ENCODE measurements at regions not wholly inside any gene's neighbourhood (a gene's known extent, or its start where the extent isn't known, plus 50 kb on each side); places are given as distances from the start of the nearest gene placed in this dataset.

- TF ChIP-seq POLR2AphosphoS5 (IDR thresholded peaks at IDR 0.05; ENCODE audit: low read depth, low read length) (no peak), CTCF (IDR thresholded peaks at IDR 0.05) (no peak), USF2 (IDR thresholded peaks at IDR 0.05; ENCODE audit: borderline replicate concordance, low read depth, low read length) (no peak), PBX3 (IDR thresholded peaks at IDR 0.05) (no peak), TAF1 (IDR thresholded peaks at IDR 0.05; ENCODE audit: borderline replicate concordance, low read depth, low read length) (no peak), JUND (IDR thresholded peaks at IDR 0.05) (no peak), SMC3 (IDR thresholded peaks at IDR 0.05; ENCODE audit: low read depth, low read length) (no peak), RFX5 (IDR thresholded peaks at IDR 0.05; ENCODE audit: low read length) (no peak), REST (IDR thresholded peaks at IDR 0.05; ENCODE audit: low read depth, low read length) (no peak), ZBTB33 (IDR thresholded peaks at IDR 0.05; ENCODE audit: borderline replicate concordance, low read depth) (no peak), TCF12 (IDR thresholded peaks at IDR 0.05) (no peak)
Measured at GRCh38 chr4:58188316-58188715, 1078.1 kb upstream of the IGFBP7 start.

Measured in SK-N-SH (cell line).